ENCODE measurements at regions not wholly inside any gene's neighbourhood (a gene's known extent, or its start where the extent isn't known, plus 50 kb on each side); places are given as distances from the start of the nearest gene placed in this dataset.

GRCh38 chr3:29194139-29194538 lies 86.7 kb upstream of the RBMS3 start:
- Histone ChIP-seq H3K27ac (ENCODE audit: low read length) (no peak overlapping the region), H3K9ac (ENCODE audit: low read length in 2 of 2) (no peak overlapping the region), H3K36me3 (ENCODE audit: control insufficient read depth in 2 of 2, insufficient read depth in 2 of 2, low read length in 2 of 2) (no peaks in the 10 kb centered on the region), H3K27me3 (ENCODE audit: control insufficient read depth in 1 of 2, insufficient read depth in 2 of 2, low read length in 2 of 2) (no peaks in the 10 kb centered on the region), H3K4me1 (ENCODE audit: control insufficient read depth, insufficient read depth, low read length) (no peaks in the 10 kb centered on the region), H3K9me3 (ENCODE audit: control insufficient read depth in 2 of 2, low read length in 2 of 2) (no peaks in the 10 kb centered on the region), H3K4me3 (ENCODE audit: low read length in 2 of 2) (no peak overlapping the region)

- Histone ChIP-seq H3K9me3 (ENCODE audit: control insufficient read depth in 2 of 2, low read length in 2 of 2) (no peaks in the 10 kb centered on the region), H3K9ac (ENCODE audit: low read length in 2 of 2) (no peak overlapping the region), H3K4me1 (ENCODE audit: control insufficient read depth, insufficient read depth, low read length) (no peaks in the 10 kb centered on the region), H3K4me3 (ENCODE audit: low read length in 2 of 2) (no peak overlapping the region), H3K36me3 (ENCODE audit: control insufficient read depth in 2 of 2, insufficient read depth in 2 of 2, low read length in 2 of 2) (no peaks in the 10 kb centered on the region), H3K27me3 (ENCODE audit: control insufficient read depth in 1 of 2, insufficient read depth in 2 of 2, low read length in 2 of 2) (no peaks in the 10 kb centered on the region), H3K27ac (ENCODE audit: low read length) (no peak overlapping the region)
These were observed 85.8 kb upstream of the RBMS3 start for GRCh38 chr3:29195056-29195455.

- Histone ChIP-seq H3K36me3 (ENCODE audit: control insufficient read depth in 2 of 2, insufficient read depth in 2 of 2, low read length in 2 of 2) (no peaks in the 10 kb centered on the region), H3K9ac (ENCODE audit: low read length in 2 of 2) (no peak overlapping the region), H3K4me3 (ENCODE audit: low read length in 2 of 2) (no peak overlapping the region), H3K27me3 (ENCODE audit: control insufficient read depth in 1 of 2, insufficient read depth in 2 of 2, low read length in 2 of 2) (no peaks in the 10 kb centered on the region), H3K4me1 (ENCODE audit: control insufficient read depth, insufficient read depth, low read length) (no peaks in the 10 kb centered on the region), H3K9me3 (ENCODE audit: control insufficient read depth in 2 of 2, low read length in 2 of 2) (no peaks in the 10 kb centered on the region), H3K27ac (ENCODE audit: low read length) (no peak overlapping the region)
These were observed 79.3 kb upstream of the RBMS3 start for GRCh38 chr3:29201604-29202003.

GRCh38 chr3:29202378-29202777 lies 78.5 kb upstream of the RBMS3 start:
- Histone ChIP-seq H3K9ac (ENCODE audit: low read length in 2 of 2) (no peak overlapping the region), H3K4me3 (ENCODE audit: low read length in 2 of 2) (no peak overlapping the region), H3K36me3 (ENCODE audit: control insufficient read depth in 2 of 2, insufficient read depth in 2 of 2, low read length in 2 of 2) (no peaks in the 10 kb centered on the region), H3K4me1 (ENCODE audit: control insufficient read depth, insufficient read depth, low read length) (no peaks in the 10 kb centered on the region), H3K27me3 (ENCODE audit: control insufficient read depth in 1 of 2, insufficient read depth in 2 of 2, low read length in 2 of 2) (no peaks in the 10 kb centered on the region), H3K27ac (ENCODE audit: low read length) (no peak overlapping the region), H3K9me3 (ENCODE audit: control insufficient read depth in 2 of 2, low read length in 2 of 2) (no peaks in the 10 kb centered on the region)

GRCh38 chr3:29203851-29204250 lies 77.0 kb upstream of the RBMS3 start:
- H3K9ac ChIP-seq (ENCODE audit: low read length in 2 of 2), result no peak overlapping the region
- H3K4me3 ChIP-seq (ENCODE audit: low read length in 2 of 2), result no peak overlapping the region
- no peaks in the 10 kb centered on the region for H3K27me3 ChIP-seq (ENCODE audit: control insufficient read depth in 1 of 2, insufficient read depth in 2 of 2, low read length in 2 of 2)
- no peak overlapping the region for H3K27ac ChIP-seq (ENCODE audit: low read length)
- H3K4me1 ChIP-seq (ENCODE audit: control insufficient read depth, insufficient read depth, low read length), result no peaks in the 10 kb centered on the region
- no peaks in the 10 kb centered on the region for H3K36me3 ChIP-seq (ENCODE audit: control insufficient read depth in 2 of 2, insufficient read depth in 2 of 2, low read length in 2 of 2)
- H3K9me3 ChIP-seq (ENCODE audit: control insufficient read depth in 2 of 2, low read length in 2 of 2), result no peaks in the 10 kb centered on the region

GRCh38 chr3:29207427-29207826 lies 73.4 kb upstream of the RBMS3 start:
- Histone ChIP-seq H3K4me1 (ENCODE audit: control insufficient read depth, insufficient read depth, low read length) (no peaks in the 10 kb centered on the region), H3K4me3 (ENCODE audit: low read length in 2 of 2) (no peak overlapping the region), H3K27me3 (ENCODE audit: control insufficient read depth in 1 of 2, insufficient read depth in 2 of 2, low read length in 2 of 2) (no peaks in the 10 kb centered on the region), H3K36me3 (ENCODE audit: control insufficient read depth in 2 of 2, insufficient read depth in 2 of 2, low read length in 2 of 2) (no peaks in the 10 kb centered on the region), H3K27ac (ENCODE audit: low read length) (no peak overlapping the region), H3K9ac (ENCODE audit: low read length in 2 of 2) (no peak overlapping the region), H3K9me3 (ENCODE audit: control insufficient read depth in 2 of 2, low read length in 2 of 2) (no peaks in the 10 kb centered on the region)

GRCh38 chr3:29212789-29213433 lies 68.0 kb upstream of the RBMS3 start:
- no peaks in the 10 kb centered on the region for H3K27me3 ChIP-seq (ENCODE audit: control insufficient read depth in 1 of 2, insufficient read depth in 2 of 2, low read length in 2 of 2)
- no peaks in the 10 kb centered on the region for H3K36me3 ChIP-seq (ENCODE audit: control insufficient read depth in 2 of 2, insufficient read depth in 2 of 2, low read length in 2 of 2)
- H3K4me1 ChIP-seq (ENCODE audit: control insufficient read depth, insufficient read depth, low read length), result no peaks in the 10 kb centered on the region
- H3K9ac ChIP-seq (ENCODE audit: low read length in 2 of 2), result no peak overlapping the region
- no peak overlapping the region for H3K4me3 ChIP-seq (ENCODE audit: low read length in 2 of 2)
- H3K9me3 ChIP-seq (ENCODE audit: control insufficient read depth in 2 of 2, low read length in 2 of 2), result no peaks in the 10 kb centered on the region
- H3K27ac ChIP-seq (ENCODE audit: low read length), result no peak overlapping the region

- H3K36me3 ChIP-seq (ENCODE audit: control insufficient read depth in 2 of 2, insufficient read depth in 2 of 2, low read length in 2 of 2), result no peaks in the 10 kb centered on the region
- H3K4me1 ChIP-seq (ENCODE audit: control insufficient read depth, insufficient read depth, low read length), result no peaks in the 10 kb centered on the region
- no peaks in the 10 kb centered on the region for H3K9me3 ChIP-seq (ENCODE audit: control insufficient read depth in 2 of 2, low read length in 2 of 2)
- H3K27ac ChIP-seq (ENCODE audit: low read length), result no peak overlapping the region
- no peak overlapping the region for H3K9ac ChIP-seq (ENCODE audit: low read length in 2 of 2)
- no peaks in the 10 kb centered on the region for H3K27me3 ChIP-seq (ENCODE audit: control insufficient read depth in 1 of 2, insufficient read depth in 2 of 2, low read length in 2 of 2)
- no peak overlapping the region for H3K4me3 ChIP-seq (ENCODE audit: low read length in 2 of 2)
These were observed 66.7 kb upstream of the RBMS3 start for GRCh38 chr3:29214009-29214658.

- H3K36me3 ChIP-seq (ENCODE audit: control insufficient read depth in 2 of 2, insufficient read depth in 2 of 2, low read length in 2 of 2), result no peaks in the 10 kb centered on the region
- H3K27me3 ChIP-seq (ENCODE audit: control insufficient read depth in 1 of 2, insufficient read depth in 2 of 2, low read length in 2 of 2), result no peaks in the 10 kb centered on the region
- no peaks in the 10 kb centered on the region for H3K4me1 ChIP-seq (ENCODE audit: control insufficient read depth, insufficient read depth, low read length)
- no peak overlapping the region for H3K27ac ChIP-seq (ENCODE audit: low read length)
- no peaks in the 10 kb centered on the region for H3K9me3 ChIP-seq (ENCODE audit: control insufficient read depth in 2 of 2, low read length in 2 of 2)
- no peak overlapping the region for H3K4me3 ChIP-seq (ENCODE audit: low read length in 2 of 2)
- H3K9ac ChIP-seq (ENCODE audit: low read length in 2 of 2), result no peak overlapping the region
These were observed 64.9 kb upstream of the RBMS3 start for GRCh38 chr3:29215948-29216347.

- Histone ChIP-seq H3K4me3 (ENCODE audit: low read length in 2 of 2) (peak overlapping the region in 1 of 2 donors; percentile 26), H3K9ac (ENCODE audit: low read length in 2 of 2) (no peak overlapping the region), H3K36me3 (ENCODE audit: control insufficient read depth in 2 of 2, insufficient read depth in 2 of 2, low read length in 2 of 2) (no peaks in the 10 kb centered on the region), H3K27me3 (ENCODE audit: control insufficient read depth in 1 of 2, insufficient read depth in 2 of 2, low read length in 2 of 2) (no peaks in the 10 kb centered on the region), H3K9me3 (ENCODE audit: control insufficient read depth in 2 of 2, low read length in 2 of 2) (no peaks in the 10 kb centered on the region), H3K27ac (ENCODE audit: low read length) (no peak overlapping the region), H3K4me1 (ENCODE audit: control insufficient read depth, insufficient read depth, low read length) (no peaks in the 10 kb centered on the region)
These were observed 54.2 kb upstream of the RBMS3 start for GRCh38 chr3:29226706-29227105.

GRCh38 chr3:29227307-29227706 lies 53.6 kb upstream of the RBMS3 start:
- Histone ChIP-seq H3K4me3 (ENCODE audit: low read length in 2 of 2) (no peak overlapping the region), H3K9me3 (ENCODE audit: control insufficient read depth in 2 of 2, low read length in 2 of 2) (no peaks in the 10 kb centered on the region), H3K9ac (ENCODE audit: low read length in 2 of 2) (no peak overlapping the region), H3K4me1 (ENCODE audit: control insufficient read depth, insufficient read depth, low read length) (no peaks in the 10 kb centered on the region), H3K27me3 (ENCODE audit: control insufficient read depth in 1 of 2, insufficient read depth in 2 of 2, low read length in 2 of 2) (no peaks in the 10 kb centered on the region), H3K27ac (ENCODE audit: low read length) (no peak overlapping the region), H3K36me3 (ENCODE audit: control insufficient read depth in 2 of 2, insufficient read depth in 2 of 2, low read length in 2 of 2) (no peaks in the 10 kb centered on the region)

Measured in stomach smooth muscle (tissue), 2 donors.